Endothelial cell of umbilical vein (primary cell): ENCODE measurements at regions not wholly inside any gene's neighbourhood (a gene's known extent, or its start where the extent isn't known, plus 50 kb on each side); places are given as distances from the start of the nearest gene placed in this dataset.

ENCODE experiments used
- BruUV-seq: library from RNA; stranded (reverse); fragments of 400-500 nt; replicated peaks from 2 replicates; lab custom pipeline; 2021; lab: Mats Ljungman, UMichigan
- CTCF ChIA-PET: fragments of 300-600, 350-600 bp; sonication (Branson Sonifier 250); formaldehyde crosslinking; loops from one replicate; lab custom pipeline; 2021; ENCODE audit warnings: antibody characterized with exemption, inconsistent platforms; lab: Charles Lee
- POLR2A ChIA-PET: fragments of 300-600, 350-600 bp; sonication (Branson Sonifier 250); formaldehyde crosslinking; loops from one replicate; lab custom pipeline; 2021; ENCODE audit warnings: antibody characterized with exemption, inconsistent platforms; lab: Charles Lee
- DNase-seq: peaks from one replicate; pipeline ENCODE4 v3.0.0-alpha.2; 2011; ENCODE audit warnings: low read depth, low spot score
- FAIRE-seq: peaks from 2 replicates; lab custom pipeline; 2011; peaks lifted over from hg19 to GRCh38; lab: Jason Lieb, UNC
- H2AFZ ChIP-seq: 2 replicates; pipeline ENCODE4 v1.6.0; 2012; ENCODE audit warnings: low read depth, low read length, control low read depth, inconsistent platforms
- H3K27ac ChIP-seq: 2 replicates; pipeline ENCODE4 v1.5.1; 2011; ENCODE audit warnings: low read depth, mild to moderate bottlenecking, control low read depth, low read length, moderate library complexity; ENCODE audit not compliant: insufficient read depth
- H3K27me3 ChIP-seq, 2 experiments: 2 replicates each; pipeline versions ENCODE4 v1.6.0 to v1.6.1; 2011; ENCODE audit warnings: low read length in 2 of 2, mixed read lengths in 1 of 2; ENCODE audit not compliant: control insufficient read depth in 2 of 2, insufficient read depth in 2 of 2
- H3K36me3 ChIP-seq, 2 experiments: 2 replicates in 1 of 2; 3 replicates in 1 of 2; pipeline ENCODE4 v1.5.1; 2011; ENCODE audit warnings: low read length in 2 of 2, mild to moderate bottlenecking in 1 of 2, moderate library complexity in 1 of 2; ENCODE audit not compliant: control insufficient read depth in 2 of 2, insufficient read depth in 2 of 2; ENCODE audit errors: extremely low read depth in 1 of 2
- H3K4me1 ChIP-seq: 3 replicates; pipeline ENCODE4 v1.5.1; 2011; ENCODE audit warnings: mild to moderate bottlenecking, low read length; ENCODE audit not compliant: control insufficient read depth, insufficient read depth; ENCODE audit errors: extremely low read depth
- H3K4me2 ChIP-seq: 2 replicates; pipeline ENCODE4 v1.6.1; 2011; ENCODE audit warnings: low read length, control low read depth, mixed read lengths; ENCODE audit not compliant: insufficient read depth
- H3K4me3 ChIP-seq, 3 experiments: fragments of 200-600 bp in 1 of 3; sonication (generic), shearing (Covaris generic) in 1 of 3; replicated peaks in 1 of 3; 2 replicates each; pipeline ENCODE4 v1.5.1; 2011 to 2016; ENCODE audit warnings: control low read depth in 3 of 3, low read length in 3 of 3, mild to moderate bottlenecking in 2 of 3, inconsistent platforms in 1 of 3, low read depth in 1 of 3, moderate library complexity in 1 of 3; ENCODE audit not compliant: insufficient read depth in 1 of 3
- H3K79me2 ChIP-seq: 2 replicates; pipeline ENCODE4 v1.6.0; 2012; ENCODE audit warnings: low read length, inconsistent platforms; ENCODE audit not compliant: control insufficient read depth, insufficient read depth
- H3K9ac ChIP-seq: replicated peaks from 2 replicates; pipeline ENCODE3; 2011; ENCODE audit warnings: low read length, control low read depth; ENCODE audit not compliant: insufficient read depth; ENCODE audit errors: extremely low read depth
- H3K9me1 ChIP-seq: replicated peaks from 3 replicates; pipeline ENCODE4 v1.6.0; 2011; ENCODE audit warnings: mild to moderate bottlenecking, low read length; ENCODE audit not compliant: control insufficient read depth, insufficient read depth; ENCODE audit errors: extremely low read depth
- H3K9me3 ChIP-seq: replicated peaks from 2 replicates; pipeline ENCODE4 v1.5.1; 2012; ENCODE audit warnings: low read length, inconsistent platforms; ENCODE audit not compliant: control insufficient read depth, insufficient read depth
- H4K20me1 ChIP-seq: replicated peaks from 2 replicates; pipeline ENCODE3; 2011; ENCODE audit warnings: mild to moderate bottlenecking, low read length; ENCODE audit not compliant: control insufficient read depth, insufficient read depth; ENCODE audit errors: extremely low read depth
- CTCF ChIP-seq, 2 donors: IDR thresholded peaks; 1 replicate in 1 of 2; 2 replicates in 1 of 2; pipeline ENCODE4 v1.5.1; 2011; ENCODE audit warnings: low read length in 2 of 2, mild to moderate bottlenecking in 2 of 2, moderate library complexity in 2 of 2, control low read depth in 1 of 2, inconsistent platforms in 1 of 2, low read depth in 1 of 2; ENCODE audit not compliant: insufficient read depth in 1 of 2; ENCODE audit errors: extremely low read depth in 1 of 2
- EZH2 ChIP-seq: IDR thresholded peaks from 2 replicates; pipeline ENCODE4 v1.6.1; 2012; ENCODE audit warnings: borderline replicate concordance, low read depth, mild to moderate bottlenecking, moderate library complexity, low read length, inconsistent platforms; ENCODE audit not compliant: severe bottlenecking
- FOS ChIP-seq: IDR thresholded peaks from 2 replicates; pipeline ENCODE4 v1.6.1; 2011; ENCODE audit warnings: mild to moderate bottlenecking, low read length, moderate library complexity, borderline replicate concordance; ENCODE audit not compliant: insufficient read depth
- GATA2 ChIP-seq: IDR thresholded peaks from 2 replicates; pipeline ENCODE4 v1.7.0; 2011; ENCODE audit warnings: low read depth, mild to moderate bottlenecking, moderate library complexity, mixed read lengths, low read length; ENCODE audit not compliant: insufficient read length, insufficient read depth
- JUN ChIP-seq: IDR thresholded peaks from 2 replicates; pipeline ENCODE4 v1.6.1; 2011; ENCODE audit warnings: borderline replicate concordance, low read depth; ENCODE audit not compliant: insufficient read length, insufficient read depth
- MYC ChIP-seq: IDR thresholded peaks from one replicate; pipeline ENCODE4 v1.6.1; 2011; ENCODE audit warnings: mild to moderate bottlenecking, low read depth, low read length
- POLR2A ChIP-seq: IDR thresholded peaks from 2 replicates; pipeline ENCODE4 v1.6.1; 2012; ENCODE audit warnings: low read depth, mild to moderate bottlenecking, control low read depth, low read length
- POLR2AphosphoS5 ChIP-seq: IDR thresholded peaks from 2 replicates; pipeline ENCODE4 v1.6.1; 2012; ENCODE audit warnings: low read depth, mild to moderate bottlenecking, control low read depth, low read length, moderate library complexity; ENCODE audit not compliant: insufficient read depth
- dilution Hi-C: fragments of 300-500 bp; cut with MboI; formaldehyde crosslinking; loops from one replicate; pipeline ENCODE4 v1.15.0; 2019; ENCODE audit warnings: low sequenced_read_pairs; ENCODE audit not compliant: extremely low pct_ligation_motif_present
- intact Hi-C: fragments of 100-400 bp; cut with micrococcal nuclease; formaldehyde crosslinking; loops from one replicate; pipeline ENCODE4 v1.10.0; 2022
- TF ChIP-seq, protein P1 (sequence below): IDR thresholded peaks from 2 replicates; pipeline ENCODE4 v1.6.1; 2011; ENCODE audit not compliant: insufficient read depth, insufficient read length

DNA sequence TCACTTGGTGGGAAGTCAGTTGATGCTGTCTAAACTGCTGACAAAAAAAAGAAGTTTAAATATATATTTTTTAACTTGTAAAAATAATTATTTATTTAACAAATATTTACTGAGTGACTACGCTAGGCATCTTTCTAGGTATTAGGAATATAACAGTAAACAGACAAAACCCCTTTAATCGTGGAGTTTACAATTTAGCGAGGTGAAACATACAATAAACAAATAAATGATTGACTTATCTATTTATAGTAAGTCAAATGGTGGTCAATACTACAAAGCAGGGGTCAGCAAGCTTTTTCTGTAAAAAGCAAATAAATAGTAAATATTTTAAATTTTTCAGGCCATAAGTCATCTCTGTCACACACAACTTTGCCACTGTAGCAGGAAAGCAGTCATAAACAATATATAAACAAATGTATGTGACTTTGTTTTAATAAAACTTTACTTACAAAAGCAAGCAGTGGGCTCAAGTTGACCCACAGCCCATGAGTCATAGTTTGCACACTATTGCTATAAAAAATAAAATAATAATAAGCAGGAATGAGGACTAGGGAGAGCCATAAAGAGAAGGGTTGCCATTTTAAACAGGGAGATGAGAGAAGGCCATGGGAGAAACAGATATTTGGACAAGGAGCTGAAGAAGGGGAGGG is 263.9 kb downstream of the PLPP3 start:
- dilution Hi-C loops, result no loop called here
- no peak overlapping the region for H2AFZ ChIP-seq
- BruUV-seq, result no TSS peak
- no peak overlapping the region for H3K4me2 ChIP-seq
- H3K9me1 ChIP-seq, result no peaks in the 10 kb centered on the region
- DNase-seq (no peak), FAIRE-seq (no peak)
- no peaks in the 10 kb centered on the region for H3K27me3 ChIP-seq
- CTCF ChIA-PET, result no interaction called here
- no peaks in the 10 kb centered on the region for H3K79me2 ChIP-seq
- POLR2A ChIA-PET, result no interaction called here
- intact Hi-C loops, result no loop called here
- no peaks in the 10 kb centered on the region for H3K4me1 ChIP-seq
- no peaks in the 10 kb centered on the region for H3K36me3 ChIP-seq
- no peak overlapping the region for H3K27ac ChIP-seq
- no peak overlapping the region for H3K9ac ChIP-seq
- no peaks in the 10 kb centered on the region for H4K20me1 ChIP-seq
- TF ChIP-seq GATA2 (no peak), FOS (no peak), EZH2 (no peak), CTCF (IDR thresholded peaks at IDR 0.05; ENCODE audit: extremely low read depth in 1 of 2, insufficient read depth in 1 of 2, low read depth in 1 of 2, low read length in 2 of 2) (no peak), MYC (no peak), POLR2A (no peak), JUN (no peak), POLR2AphosphoS5 (no peak)
- TF ChIP-seq, protein P1, sequence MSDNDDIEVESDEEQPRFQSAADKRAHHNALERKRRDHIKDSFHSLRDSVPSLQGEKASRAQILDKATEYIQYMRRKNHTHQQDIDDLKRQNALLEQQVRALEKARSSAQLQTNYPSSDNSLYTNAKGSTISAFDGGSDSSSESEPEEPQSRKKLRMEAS, result no peak
- H3K9me3 ChIP-seq, result no peaks in the 10 kb centered on the region
- H3K4me3 ChIP-seq, result no peak overlapping the region
